Activated CD4-positive, alpha-beta T cell treated with anti-CD3 and anti-CD28 coated beads for 24 hours (primary cell): ENCODE measurements at regions not wholly inside any gene's neighbourhood (a gene's known extent, or its start where the extent isn't known, plus 50 kb on each side); places are given as distances from the start of the nearest gene placed in this dataset.

Source experiments
- DNase-seq, 2 donors: peaks; one replicate each; pipeline ENCODE4 v3.0.0-alpha.2; 2020; ENCODE audit warnings: low read depth in 2 of 2

- DNase-seq, result no peak
These were observed 133.7 kb upstream of the ASTN2 start for GRCh38 chr9:117548556-117548955.

DNA sequence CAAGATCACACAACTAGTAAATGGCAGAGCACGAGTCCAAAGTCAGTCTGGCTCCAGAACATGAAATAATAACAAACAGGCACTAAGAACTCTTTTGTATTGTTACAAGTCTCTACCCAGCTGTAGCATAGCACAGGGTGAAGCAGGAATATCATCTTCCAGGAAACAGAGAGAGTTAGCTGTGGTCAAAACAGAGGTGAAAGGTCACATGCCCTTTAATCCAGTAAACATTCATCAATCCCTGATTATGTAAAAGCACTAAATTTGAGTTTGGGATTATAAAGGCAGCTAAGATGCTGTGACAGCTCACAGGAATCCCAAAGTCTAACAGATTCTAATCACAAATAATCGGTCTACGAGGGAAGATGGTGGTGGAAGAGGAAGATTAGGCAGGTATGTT lies 133.0 kb upstream of the ASTN2 start:
- DNase-seq, result no peak

- DNase-seq, result no peak
These were observed 132.2 kb upstream of the ASTN2 start for GRCh38 chr9:117546894-117547678.

DNA sequence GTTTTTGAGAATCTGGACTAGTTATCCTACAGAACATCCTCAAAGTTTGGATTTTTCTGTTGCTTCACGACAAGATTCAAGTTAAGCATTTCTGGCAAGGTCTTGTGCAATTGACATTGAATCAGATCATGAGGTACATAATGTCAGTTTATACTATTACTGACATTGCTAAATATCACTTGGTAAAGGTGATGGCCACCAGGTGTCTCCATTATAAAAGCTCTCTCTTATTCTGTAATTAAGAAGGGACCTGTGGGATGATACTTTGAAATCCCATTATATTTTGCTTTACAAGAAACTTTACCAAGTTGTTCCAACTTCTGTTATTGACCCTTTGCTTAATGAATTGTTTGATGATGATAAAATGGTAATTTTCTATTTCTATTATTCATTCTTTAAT lies 131.0 kb upstream of the ASTN2 start:
- no peak for DNase-seq

DNA sequence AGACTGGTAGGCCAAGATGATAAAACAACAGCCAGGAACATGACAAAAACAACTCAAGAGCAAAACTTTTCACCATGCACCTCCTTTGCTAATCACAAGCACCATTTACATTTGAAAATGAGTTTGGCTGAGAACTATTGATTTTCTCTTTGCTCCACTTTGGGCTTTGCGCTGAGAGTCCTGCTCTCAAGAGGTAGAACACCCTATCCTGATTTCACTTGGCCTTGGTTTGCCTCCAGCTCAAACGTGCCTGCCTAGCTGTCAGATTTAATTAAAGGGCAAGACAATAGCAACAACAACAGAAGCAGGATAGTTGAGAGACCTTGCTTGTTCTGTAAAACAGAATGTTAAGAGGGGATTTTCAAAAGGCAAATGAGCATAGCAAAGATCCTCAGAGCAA lies 128.2 kb upstream of the ASTN2 start:
- no peak for DNase-seq

GRCh38 chr9:117542021-117542420 lies 127.2 kb upstream of the ASTN2 start:
- DNase-seq, result no peak

- no peak for DNase-seq
These were observed 126.3 kb upstream of the ASTN2 start for GRCh38 chr9:117541181-117541580.

- DNase-seq, result no peak
These were observed 121.1 kb upstream of the ASTN2 start for GRCh38 chr9:117535973-117536372.

DNA sequence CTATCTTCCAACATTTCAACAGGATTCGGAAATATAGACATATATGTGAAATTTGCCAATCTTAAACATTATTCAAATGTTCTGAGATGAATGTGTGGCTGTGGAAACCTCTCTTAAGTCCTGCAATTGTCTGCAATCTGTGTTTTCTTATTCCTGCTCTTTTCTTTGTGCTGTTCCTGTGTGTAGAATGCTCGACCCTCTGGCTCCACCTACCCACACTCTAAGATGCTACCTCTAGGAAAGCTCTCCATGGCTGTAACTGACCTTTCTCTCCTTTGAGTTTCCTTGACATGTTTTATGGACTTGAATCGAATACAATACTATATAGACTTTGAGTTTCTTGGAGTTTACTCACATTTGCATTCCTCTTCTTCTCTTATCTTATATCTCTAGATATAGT lies 120.6 kb upstream of the ASTN2 start:
- DNase-seq, result no peak

DNA sequence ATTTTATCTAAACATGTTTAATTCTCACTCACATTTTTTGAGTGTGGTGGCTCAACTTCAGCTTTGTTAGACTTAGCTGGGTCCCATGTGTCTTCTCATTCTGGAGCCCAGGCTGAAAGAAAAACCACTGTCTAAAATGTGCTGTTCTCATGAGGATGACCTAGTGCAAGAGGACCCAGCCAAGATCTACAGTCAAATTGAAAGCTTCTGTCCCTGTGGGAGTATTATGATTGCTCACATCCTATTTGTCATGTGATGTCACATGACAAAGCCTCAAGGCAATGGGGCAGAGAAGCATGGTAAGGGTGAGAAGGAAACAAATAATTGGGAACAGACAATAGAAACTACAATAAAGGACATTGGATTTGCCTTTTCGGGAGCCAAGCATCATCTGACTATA lies 113.4 kb upstream of the ASTN2 start:
- DNase-seq, result no peak

GRCh38 chr9:117526674-117527073 lies 111.8 kb upstream of the ASTN2 start:
- DNase-seq, result no peak

DNA sequence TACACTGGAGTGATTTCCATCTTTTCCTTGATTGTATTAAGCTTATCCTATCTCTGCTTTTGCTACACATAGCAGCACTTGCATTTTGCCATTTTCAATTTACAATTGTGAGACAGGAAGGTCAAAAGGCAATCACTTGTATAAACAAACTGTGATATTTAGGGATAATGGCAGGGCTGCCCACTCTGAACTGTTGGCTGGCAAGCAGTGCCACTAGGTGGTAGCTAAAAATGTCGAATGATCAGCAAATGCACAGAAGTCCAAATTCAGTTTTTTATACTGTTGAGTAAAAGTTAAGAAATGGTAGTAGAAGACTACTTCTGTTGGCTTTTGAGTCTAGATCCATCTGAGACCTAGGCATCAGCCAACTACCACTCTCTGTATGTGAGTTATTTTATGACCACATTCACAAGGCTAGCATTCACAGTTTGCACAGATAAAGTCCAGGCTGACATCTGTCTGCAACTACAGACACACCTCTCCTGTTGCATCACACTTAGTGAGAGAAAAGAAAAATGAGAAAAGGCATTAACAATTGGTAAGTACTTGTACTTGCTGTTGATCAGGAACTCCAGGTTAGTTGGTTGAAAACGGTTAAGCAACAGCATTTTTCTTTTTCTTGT lies 108.8 kb upstream of the ASTN2 start:
- DNase-seq, result no peak

DNA sequence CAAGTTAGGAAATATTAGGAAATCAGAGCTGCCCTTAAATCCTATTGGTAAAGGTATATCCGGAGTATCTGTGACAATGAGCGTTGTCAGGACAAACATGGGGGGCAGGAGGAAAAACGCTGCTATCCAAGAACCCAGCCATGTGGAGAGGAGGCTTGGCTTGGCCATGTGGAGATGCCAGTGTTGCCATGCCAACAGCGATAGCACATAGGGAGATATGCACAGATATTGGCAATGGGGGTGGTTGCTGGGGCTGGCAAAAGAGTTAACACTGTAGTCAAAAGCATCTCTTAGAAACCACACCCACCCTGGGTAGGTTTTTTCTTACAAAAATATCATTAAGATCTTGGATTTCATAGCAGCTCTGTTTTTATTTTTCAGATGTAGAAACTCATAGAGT lies 106.4 kb upstream of the ASTN2 start:
- DNase-seq, result no peak

DNA sequence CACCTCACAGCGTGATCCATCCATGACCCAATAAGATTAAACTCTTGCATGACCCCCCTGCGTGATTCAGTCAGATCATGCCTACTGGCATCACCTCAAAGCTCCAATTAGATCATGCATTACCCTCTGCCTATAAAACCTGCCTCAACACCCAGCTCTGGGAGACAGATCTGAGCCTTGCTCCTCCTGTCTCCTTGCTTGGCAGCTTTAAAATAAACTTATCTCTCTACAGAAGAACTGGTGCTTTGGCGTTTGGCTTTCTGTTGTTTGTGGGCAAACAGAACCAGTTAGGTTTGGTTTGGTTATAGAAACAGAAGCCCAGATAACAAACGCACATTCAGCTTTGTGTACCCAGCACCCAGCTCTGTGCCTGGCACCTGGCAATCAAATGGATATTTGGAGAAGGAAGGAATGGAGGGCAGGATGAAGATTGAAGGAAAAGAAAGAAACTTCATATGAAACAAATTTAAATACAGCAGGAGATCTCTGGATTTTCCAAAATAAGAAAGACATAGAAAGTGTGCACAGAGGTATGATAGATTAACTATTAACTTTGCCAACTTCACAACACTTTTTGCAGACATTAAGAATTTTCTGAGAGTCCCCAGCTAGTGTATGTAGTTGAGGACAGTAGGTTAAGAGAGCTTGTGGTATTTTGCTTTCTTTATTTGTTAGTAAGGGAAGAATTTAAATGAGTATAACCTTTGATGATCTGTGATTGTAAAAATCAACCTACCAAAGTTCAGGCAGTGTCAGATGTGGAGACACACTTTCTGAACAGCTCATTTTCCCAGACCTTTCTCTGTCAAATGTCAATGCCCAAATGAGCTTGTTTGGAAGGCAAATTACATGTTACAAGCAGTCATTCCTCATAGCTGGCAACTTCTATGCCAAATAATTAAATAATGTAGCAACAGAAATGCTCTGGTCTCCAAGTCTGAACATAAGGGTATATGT lies 102.1 kb upstream of the ASTN2 start:
- no peak for DNase-seq

GRCh38 chr9:117511852-117512481 lies 97.1 kb upstream of the ASTN2 start:
- DNase-seq, result no peak

DNA sequence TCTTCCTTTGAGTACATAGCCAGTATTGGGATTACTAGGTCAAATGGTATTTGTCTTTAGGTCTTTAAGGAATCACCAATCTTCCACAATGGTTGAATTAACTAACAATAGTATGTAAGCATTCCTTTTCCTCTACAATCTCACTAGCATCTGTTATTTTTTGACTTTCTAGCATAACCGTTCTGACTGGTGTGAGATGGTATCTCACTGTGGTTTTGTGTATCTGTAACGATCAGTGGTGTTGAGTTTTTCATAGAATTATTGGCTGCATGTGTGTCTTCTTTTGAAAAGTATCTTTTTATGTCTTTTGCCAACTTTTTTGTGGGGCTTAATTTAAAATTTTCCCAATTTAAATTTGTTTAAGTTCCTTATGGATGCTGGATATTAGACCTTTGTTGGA lies 81.5 kb upstream of the ASTN2 start:
- DNase-seq, result no peak

GRCh38 chr9:117494401-117495090 lies 79.7 kb upstream of the ASTN2 start:
- DNase-seq, result no peak

DNA sequence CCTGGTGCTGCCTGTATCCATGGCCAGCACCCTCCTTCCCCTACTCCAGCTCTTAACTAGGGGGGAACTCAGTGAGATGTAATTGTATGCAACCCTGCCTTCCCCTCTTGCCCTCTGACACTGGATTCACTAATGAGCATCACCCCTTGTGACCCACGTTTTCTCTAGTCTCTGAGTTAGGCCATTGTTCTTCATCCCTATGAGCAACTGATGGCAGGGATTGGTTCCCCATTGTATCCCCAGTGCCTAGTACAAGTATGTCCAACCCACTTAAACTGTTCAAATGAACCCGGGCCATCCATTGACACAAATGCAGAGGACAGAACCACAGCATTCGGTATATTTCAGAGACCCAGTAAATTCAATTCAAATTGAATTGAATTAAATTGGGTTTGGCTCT lies 77.6 kb upstream of the ASTN2 start:
- DNase-seq, result no peak

DNA sequence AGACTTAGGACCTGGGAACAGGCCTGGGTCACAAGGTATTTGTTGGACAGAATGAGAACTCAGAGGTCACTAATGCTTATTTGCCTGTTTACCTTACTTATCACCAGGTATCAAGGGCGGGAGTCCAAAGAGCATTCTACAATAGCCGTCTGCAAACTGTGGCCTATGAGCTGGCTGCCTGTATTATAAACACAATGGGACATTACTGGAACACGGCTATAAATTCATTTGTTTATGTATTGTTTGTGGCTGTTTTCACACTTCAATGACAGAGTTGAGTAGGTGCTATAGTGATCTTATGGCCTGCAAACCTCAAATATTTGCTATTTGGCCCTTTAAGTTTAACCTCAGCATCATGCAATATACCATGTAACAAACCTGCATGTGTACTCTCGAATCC lies 76.6 kb upstream of the ASTN2 start:
- no peak for DNase-seq

DNA sequence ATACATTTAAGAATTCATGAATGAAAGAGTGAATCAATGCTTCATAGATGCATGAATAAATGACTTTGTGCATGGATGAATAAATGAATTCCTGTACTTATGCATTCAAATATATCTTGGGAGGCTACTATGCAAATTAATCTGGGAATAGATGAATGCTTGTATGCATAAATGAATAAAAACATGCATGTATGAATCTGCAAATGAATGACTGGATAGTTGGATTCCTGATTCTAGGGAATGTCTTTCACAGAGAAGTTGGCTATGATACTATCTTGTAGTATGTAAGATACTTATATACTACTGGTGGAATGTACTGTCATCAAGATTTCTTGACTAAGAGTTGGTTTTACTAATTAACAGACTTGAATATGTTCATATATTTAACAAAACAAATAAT lies 75.3 kb upstream of the ASTN2 start:
- no peak for DNase-seq

GRCh38 chr9:117488659-117489058 lies 73.8 kb upstream of the ASTN2 start:
- DNase-seq, result no peak
